SK-N-MC (cell line): ENCODE measurements at regions not wholly inside any gene's neighbourhood (a gene's known extent, or its start where the extent isn't known, plus 50 kb on each side); places are given as distances from the start of the nearest gene placed in this dataset.

ENCODE experiments used
- DNase-seq: peaks from one replicate; pipeline ENCODE4 v3.0.0-alpha.2; 2011; ENCODE audit warnings: low read depth, low spot score
- H3K27ac ChIP-seq: fragments of 200-600 bp; sonication (generic); 2 replicates; pipeline ENCODE4 v1.5.1; 2016; ENCODE audit warnings: mixed run types
- H3K36me3 ChIP-seq: fragments of 200-600 bp; sonication (generic); 2 replicates; pipeline ENCODE4 v1.6.1; 2017; ENCODE audit warnings: antibody characterized with exemption, low read length, mixed read lengths; ENCODE audit not compliant: insufficient read depth
- H3K4me3 ChIP-seq: fragments of 200-600 bp; sonication (generic); 2 replicates; pipeline ENCODE4 v1.5.1; 2016
- H3K9ac ChIP-seq: fragments of 200-600 bp; sonication (generic); 2 replicates; pipeline ENCODE4 v1.8.0; 2017; ENCODE audit warnings: mixed run types, mixed read lengths; ENCODE audit not compliant: insufficient read length
- H3K9me3 ChIP-seq: fragments of 200-600 bp; sonication (generic); 2 replicates; pipeline ENCODE4 v1.6.1; 2017; ENCODE audit warnings: low read depth, mild to moderate bottlenecking, antibody characterized with exemption, low read length, moderate library complexity, mixed read lengths
- EZH2 ChIP-seq: fragments of 200-600 bp; sonication (generic); IDR thresholded peaks from one replicate; pipeline ENCODE4 v1.6.1; 2017; ENCODE audit warnings: antibody characterized with exemption
- FOXP2 ChIP-seq: optimal IDR thresholded peaks from 2 replicates; pipeline ENCODE3; 2011; ENCODE audit warnings: mild to moderate bottlenecking, moderate library complexity; ENCODE audit not compliant: insufficient read depth; ENCODE audit errors: extremely low read length, control extremely low read depth
- POLR2AphosphoS5 ChIP-seq: IDR thresholded peaks from 2 replicates; pipeline ENCODE4 v1.6.1; 2012; ENCODE audit warnings: mild to moderate bottlenecking, low read depth, low read length, borderline replicate concordance

- TF ChIP-seq EZH2 = no peak
- TF ChIP-seq POLR2AphosphoS5 = no peak
- no peak for TF ChIP-seq FOXP2
These were observed 83.4 kb upstream of the NTF3 start for GRCh38 chr12:5348491-5348890.

GRCh38 chr12:5364036-5364770, 67.7 kb upstream of the NTF3 start:
- TF ChIP-seq EZH2 (no peak), FOXP2 (no peak), POLR2AphosphoS5 (no peak)
- H3K36me3 ChIP-seq = no peaks in the 10 kb centered on the region

More at GRCh38 chr12:5348491-5348890, 83.4 kb upstream of the NTF3 start:
- H3K36me3 ChIP-seq = no peaks in the 10 kb centered on the region
- no peak overlapping the region for H3K4me3 ChIP-seq
- no peaks in the 10 kb centered on the region for H3K9me3 ChIP-seq
- H3K27ac ChIP-seq = no peak overlapping the region
- no peak overlapping the region for H3K9ac ChIP-seq
- DNase-seq = no peak

GRCh38 chr12:5369298-5369697, 62.6 kb upstream of the NTF3 start:
- TF ChIP-seq POLR2AphosphoS5 = no peak
- no peak for TF ChIP-seq FOXP2
- no peak for TF ChIP-seq EZH2
- H3K36me3 ChIP-seq = no peaks in the 10 kb centered on the region

More at GRCh38 chr12:5364036-5364770, 67.7 kb upstream of the NTF3 start:
- no peak overlapping the region for H3K9ac ChIP-seq
- no peak overlapping the region for H3K27ac ChIP-seq
- no peak overlapping the region for H3K4me3 ChIP-seq
- no peaks in the 10 kb centered on the region for H3K9me3 ChIP-seq
- DNase-seq = no peak

GRCh38 chr12:5371631-5372030, 60.3 kb upstream of the NTF3 start:
- DNase-seq = no peak
- TF ChIP-seq EZH2 (no peak), FOXP2 (no peak), POLR2AphosphoS5 (no peak)

More at GRCh38 chr12:5369298-5369697, 62.6 kb upstream of the NTF3 start:
- no peaks in the 10 kb centered on the region for H3K9me3 ChIP-seq
- no peak overlapping the region for H3K4me3 ChIP-seq
- H3K9ac ChIP-seq = no peak overlapping the region
- no peak overlapping the region for H3K27ac ChIP-seq
- DNase-seq = no peak

GRCh38 chr12:5374713-5375112, 57.2 kb upstream of the NTF3 start:
- DNase-seq = no peak
- no peak overlapping the region for H3K4me3 ChIP-seq
- no peak for TF ChIP-seq FOXP2
- TF ChIP-seq POLR2AphosphoS5 = no peak
- no peak for TF ChIP-seq EZH2
- no peaks in the 10 kb centered on the region for H3K9me3 ChIP-seq
- H3K36me3 ChIP-seq = no peaks in the 10 kb centered on the region
- H3K9ac ChIP-seq = no peak overlapping the region
- H3K27ac ChIP-seq = no peak overlapping the region

More at GRCh38 chr12:5371631-5372030, 60.3 kb upstream of the NTF3 start:
- H3K27ac ChIP-seq = no peak overlapping the region
- no peak overlapping the region for H3K9ac ChIP-seq
- no peaks in the 10 kb centered on the region for H3K36me3 ChIP-seq
- H3K4me3 ChIP-seq = no peak overlapping the region
- no peaks in the 10 kb centered on the region for H3K9me3 ChIP-seq

- no peak for TF ChIP-seq FOXP2
- TF ChIP-seq POLR2AphosphoS5 = no peak
- TF ChIP-seq EZH2 = no peak
- no peak for DNase-seq
- Histone ChIP-seq H3K9ac (no peak overlapping the region), H3K4me3 (no peak overlapping the region), H3K27ac (no peak overlapping the region), H3K9me3 (no peaks in the 10 kb centered on the region), H3K36me3 (no peaks in the 10 kb centered on the region)
These were observed 56.2 kb upstream of the NTF3 start for GRCh38 chr12:5375547-5376295.

GRCh38 chr12:5376591-5377207, 55.2 kb upstream of the NTF3 start:
- Histone ChIP-seq H3K4me3 (no peak overlapping the region), H3K9me3 (no peaks in the 10 kb centered on the region), H3K9ac (no peak overlapping the region), H3K36me3 (no peaks in the 10 kb centered on the region), H3K27ac (no peak overlapping the region)
- no peak for DNase-seq
- TF ChIP-seq EZH2 = no peak

- DNase-seq = no peak
- TF ChIP-seq FOXP2 (no peak), POLR2AphosphoS5 (no peak), EZH2 (no peak)
These were observed 53.8 kb upstream of the NTF3 start for GRCh38 chr12:5377997-5378592.

More at GRCh38 chr12:5377997-5378592, 53.8 kb upstream of the NTF3 start:
- Histone ChIP-seq H3K27ac (no peak overlapping the region), H3K4me3 (no peak overlapping the region), H3K36me3 (no peaks in the 10 kb centered on the region), H3K9ac (no peak overlapping the region), H3K9me3 (no peaks in the 10 kb centered on the region)
